GM23338 (cell line): ENCODE measurements at regions not wholly inside any gene's neighbourhood (a gene's known extent, or its start where the extent isn't known, plus 50 kb on each side); places are given as distances from the start of the nearest gene placed in this dataset.

ENCODE experiments used
- ATAC-seq: fragments of 200-7000 bp; cut with Tn5 transposase; 3 replicates; pipeline ENCODE4 v1.9.1; 2020
- DNase-seq: peaks from one replicate; pipeline ENCODE4 v3.0.0-alpha.2; 2015; ENCODE audit warnings: low spot score
- H2AFZ ChIP-seq: fragments of 200-600 bp; sonication (generic); 2 replicates; pipeline ENCODE4 v1.8.0; 2016; ENCODE audit warnings: antibody characterized with exemption, mild to moderate bottlenecking, moderate library complexity
- H3F3A ChIP-seq: fragments of 200-600 bp; sonication (generic); replicated peaks from 2 replicates; pipeline ENCODE4 v1.8.0; 2017; ENCODE audit warnings: antibody characterized with exemption, mixed run types, low read depth
- H3K27ac ChIP-seq: fragments of 200-600 bp; sonication (generic); 2 replicates; pipeline ENCODE4 v1.6.1; 2016; ENCODE audit warnings: low read depth
- H3K27me3 ChIP-seq: fragments of 200-600 bp; sonication (generic); 2 replicates; pipeline ENCODE4 v1.8.0; 2016; ENCODE audit warnings: mild to moderate bottlenecking, mixed run types, moderate library complexity; ENCODE audit not compliant: insufficient read depth
- H3K36me3 ChIP-seq: fragments of 200-600 bp; sonication (generic); 2 replicates; pipeline ENCODE4 v1.8.0; 2016; ENCODE audit warnings: mild to moderate bottlenecking; ENCODE audit not compliant: insufficient read depth
- H3K4me1 ChIP-seq: fragments of 200-600 bp; sonication (generic); 2 replicates; pipeline ENCODE4 v1.8.0; 2016; ENCODE audit warnings: mild to moderate bottlenecking, moderate library complexity; ENCODE audit not compliant: insufficient read depth
- H3K4me2 ChIP-seq: fragments of 200-600 bp; sonication (generic); 2 replicates; pipeline ENCODE4 v1.7.1; 2017; ENCODE audit warnings: mixed run types
- H3K4me3 ChIP-seq: fragments of 200-600 bp; sonication (generic); 2 replicates; pipeline ENCODE4 v1.6.1; 2016; ENCODE audit warnings: mixed run types
- H3K79me2 ChIP-seq: fragments of 200-600 bp; sonication (generic); replicated peaks from 2 replicates; pipeline ENCODE4 v1.8.0; 2017; ENCODE audit warnings: mild to moderate bottlenecking; ENCODE audit not compliant: insufficient read depth
- H3K9me2 ChIP-seq: fragments of 200-600 bp; sonication (generic); 2 replicates; pipeline ENCODE4 v1.8.0; 2017; ENCODE audit not compliant: insufficient read depth
- H4K20me1 ChIP-seq: fragments of 200-600 bp; sonication (generic); replicated peaks from 2 replicates; pipeline ENCODE4 v1.8.0; 2017; ENCODE audit warnings: mild to moderate bottlenecking; ENCODE audit not compliant: insufficient read depth
- H3K27ac Mint-ChIP-seq: 2 replicates; pipeline ENCODE4 v1.8.0; 2020; ENCODE audit warnings: inconsistent platforms, mild to moderate bottlenecking, moderate library complexity, mixed read lengths
- H3K27me3 Mint-ChIP-seq: 3 replicates; pipeline ENCODE4 v1.8.0; 2022; ENCODE audit warnings: low read depth, mild to moderate bottlenecking, moderate library complexity, mixed read lengths, inconsistent platforms; ENCODE audit not compliant: insufficient read depth, poor library complexity
- H3K36me3 Mint-ChIP-seq: 3 replicates; pipeline ENCODE4 v1.8.0; 2021; ENCODE audit warnings: low read depth, mild to moderate bottlenecking, inconsistent platforms, moderate library complexity, mixed read lengths
- H3K4me1 Mint-ChIP-seq: 3 replicates; pipeline ENCODE4 v1.8.0; 2020; ENCODE audit warnings: mild to moderate bottlenecking, inconsistent platforms, mixed read lengths
- H3K4me3 Mint-ChIP-seq: 3 replicates; pipeline ENCODE4 v1.8.0; 2021; ENCODE audit warnings: moderate library complexity, mild to moderate bottlenecking, inconsistent platforms, mixed read lengths
- H3K9me3 Mint-ChIP-seq: 3 replicates; pipeline ENCODE4 v1.8.0; 2020; ENCODE audit warnings: moderate library complexity, mild to moderate bottlenecking, inconsistent platforms, mixed read lengths
- CREB1 ChIP-seq: fragments of 250-450 bp; sonication (Bioruptor Pico); IDR thresholded peaks from 2 replicates; pipeline ENCODE4 v1.5.0; 2020; ENCODE audit warnings: low read depth, mild to moderate bottlenecking, moderate library complexity
- EZH2 ChIP-seq: fragments of 200-600 bp; sonication (generic); IDR thresholded peaks from one replicate; pipeline ENCODE4 v1.8.0; 2017; ENCODE audit warnings: antibody characterized with exemption, mild to moderate bottlenecking, low read depth; ENCODE audit not compliant: unreplicated experiment
- EZH2phosphoT487 ChIP-seq: fragments of 200-600 bp; sonication (generic); IDR thresholded peaks from one replicate; pipeline ENCODE4 v1.8.1; 2018; ENCODE audit warnings: antibody characterized with exemption; ENCODE audit not compliant: unreplicated experiment
- JUNB ChIP-seq: IDR thresholded peaks from one replicate; pipeline ENCODE4 v1.6.1; 2016; ENCODE audit warnings: antibody characterized with exemption; ENCODE audit not compliant: unreplicated experiment
- NANOG ChIP-seq: IDR thresholded peaks from 2 replicates; pipeline ENCODE4 v1.6.1; 2016; ENCODE audit warnings: antibody characterized with exemption, borderline replicate concordance
- POLR2AphosphoS5 ChIP-seq: IDR thresholded peaks from 2 replicates; pipeline ENCODE4 v1.6.1; 2016; ENCODE audit warnings: antibody characterized with exemption, low read depth
- STAT1 ChIP-seq: IDR thresholded peaks from one replicate; pipeline ENCODE4 v1.6.1; 2016; ENCODE audit warnings: antibody characterized with exemption; ENCODE audit not compliant: unreplicated experiment
- ZNF114 ChIP-seq: fragments of 250-450 bp; sonication (Bioruptor Pico); IDR thresholded peaks from 2 replicates; pipeline ENCODE4 v1.5.0; 2020; ENCODE audit warnings: mild to moderate bottlenecking, moderate library complexity
- ZNF331 ChIP-seq: fragments of 250-450 bp; sonication (Bioruptor Pico); IDR thresholded peaks from 2 replicates; pipeline ENCODE4 v1.5.0; 2020; ENCODE audit warnings: low read depth, mild to moderate bottlenecking, moderate library complexity
- TF ChIP-seq, protein P1 (sequence below), 2 experiments: fragments of 200-600 bp in 1 of 2; sonication (generic) in 1 of 2; conservative IDR thresholded peaks; 2 replicates each; pipeline versions ENCODE4 v1.5.1 to v1.6.1; 2016 to 2017; ENCODE audit warnings: antibody characterized with exemption in 2 of 2, low read depth in 2 of 2, mild to moderate bottlenecking in 2 of 2, moderate library complexity in 1 of 2
- TF ChIP-seq, protein P2 (sequence below): fragments of 250-450 bp; sonication (Bioruptor Pico); IDR thresholded peaks from 2 replicates; pipeline ENCODE4 v1.5.0; 2020; ENCODE audit warnings: mild to moderate bottlenecking, moderate library complexity
- TF ChIP-seq, protein P3 (sequence below): IDR thresholded peaks from one replicate; pipeline ENCODE4 v1.6.1; 2018; ENCODE audit warnings: antibody characterized with exemption; ENCODE audit not compliant: unreplicated experiment
- TF ChIP-seq, protein P4 (sequence below): IDR thresholded peaks from 2 replicates; pipeline ENCODE4 v1.6.1; 2016; ENCODE audit warnings: antibody characterized with exemption

DNA sequence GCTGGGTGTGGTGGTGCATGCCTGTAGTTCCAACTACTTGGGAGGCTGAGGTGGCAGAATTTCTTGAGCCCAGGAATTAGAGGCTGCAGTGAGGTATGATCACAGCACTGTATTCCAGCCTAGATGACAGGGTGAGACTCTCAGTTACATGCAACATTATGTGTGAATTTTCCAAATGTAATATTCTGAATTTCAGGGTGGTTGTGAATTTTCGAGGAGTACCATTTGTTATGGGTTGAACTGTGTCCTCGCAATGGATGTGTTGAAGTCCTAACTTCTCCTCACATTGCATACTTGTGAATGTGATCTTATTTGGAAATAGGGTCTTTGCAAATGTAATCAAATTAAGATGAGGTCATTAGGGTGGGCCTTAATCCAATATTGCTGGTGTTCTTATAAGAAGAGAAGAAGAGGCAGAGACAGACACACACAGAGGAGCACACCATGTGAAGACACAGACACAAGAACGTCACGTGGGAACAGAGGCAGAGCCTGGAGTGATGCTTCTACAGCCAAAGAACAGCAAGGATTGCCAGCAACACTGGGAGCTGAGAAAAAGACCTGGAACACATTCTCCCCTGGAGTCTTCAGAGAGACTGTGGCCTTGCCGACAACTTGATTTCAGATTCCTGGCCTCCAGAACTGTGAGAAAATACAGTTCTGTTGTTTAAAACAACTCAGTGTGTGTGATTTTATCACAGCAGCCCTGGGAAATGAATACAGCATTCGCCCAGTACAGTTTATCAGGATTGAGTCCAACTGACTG is 91.9 kb downstream of the ZNF783 start:
- peak overlapping the region; percentile 32; the same call in 1 of the 2 replicates for H2AFZ ChIP-seq
- Mint-ChIP-seq H3K27me3 (peaks cover 12% of the 10 kb centered on the region), H3K27ac (no peak overlapping the region), H3K4me3 (no peak overlapping the region), H3K9me3 (peaks cover 38% of the 10 kb centered on the region), H3K4me1 (peaks cover 10% of the 10 kb centered on the region; the same call in 2 of the 3 replicates), H3K36me3 (peaks cover 4% of the 10 kb centered on the region; the same call in 1 of the 3 replicates)
- H3K27ac ChIP-seq: no peak overlapping the region
- 0 out of 2 replicates have a peak, but pooled peaks cover 3% of the 10 kb centered on the region for H3K4me1 ChIP-seq
- H3K4me2 ChIP-seq: no peak overlapping the region
- no peak for TF ChIP-seq EZH2
- no peak for TF ChIP-seq POLR2AphosphoS5
- no peak for TF ChIP-seq NANOG
- TF ChIP-seq, protein P1, sequence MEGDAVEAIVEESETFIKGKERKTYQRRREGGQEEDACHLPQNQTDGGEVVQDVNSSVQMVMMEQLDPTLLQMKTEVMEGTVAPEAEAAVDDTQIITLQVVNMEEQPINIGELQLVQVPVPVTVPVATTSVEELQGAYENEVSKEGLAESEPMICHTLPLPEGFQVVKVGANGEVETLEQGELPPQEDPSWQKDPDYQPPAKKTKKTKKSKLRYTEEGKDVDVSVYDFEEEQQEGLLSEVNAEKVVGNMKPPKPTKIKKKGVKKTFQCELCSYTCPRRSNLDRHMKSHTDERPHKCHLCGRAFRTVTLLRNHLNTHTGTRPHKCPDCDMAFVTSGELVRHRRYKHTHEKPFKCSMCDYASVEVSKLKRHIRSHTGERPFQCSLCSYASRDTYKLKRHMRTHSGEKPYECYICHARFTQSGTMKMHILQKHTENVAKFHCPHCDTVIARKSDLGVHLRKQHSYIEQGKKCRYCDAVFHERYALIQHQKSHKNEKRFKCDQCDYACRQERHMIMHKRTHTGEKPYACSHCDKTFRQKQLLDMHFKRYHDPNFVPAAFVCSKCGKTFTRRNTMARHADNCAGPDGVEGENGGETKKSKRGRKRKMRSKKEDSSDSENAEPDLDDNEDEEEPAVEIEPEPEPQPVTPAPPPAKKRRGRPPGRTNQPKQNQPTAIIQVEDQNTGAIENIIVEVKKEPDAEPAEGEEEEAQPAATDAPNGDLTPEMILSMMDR (conservative IDR thresholded peaks at IDR 0.05; ENCODE audit: low read depth in 2 of 2): no peak
- TF ChIP-seq, protein P2, sequence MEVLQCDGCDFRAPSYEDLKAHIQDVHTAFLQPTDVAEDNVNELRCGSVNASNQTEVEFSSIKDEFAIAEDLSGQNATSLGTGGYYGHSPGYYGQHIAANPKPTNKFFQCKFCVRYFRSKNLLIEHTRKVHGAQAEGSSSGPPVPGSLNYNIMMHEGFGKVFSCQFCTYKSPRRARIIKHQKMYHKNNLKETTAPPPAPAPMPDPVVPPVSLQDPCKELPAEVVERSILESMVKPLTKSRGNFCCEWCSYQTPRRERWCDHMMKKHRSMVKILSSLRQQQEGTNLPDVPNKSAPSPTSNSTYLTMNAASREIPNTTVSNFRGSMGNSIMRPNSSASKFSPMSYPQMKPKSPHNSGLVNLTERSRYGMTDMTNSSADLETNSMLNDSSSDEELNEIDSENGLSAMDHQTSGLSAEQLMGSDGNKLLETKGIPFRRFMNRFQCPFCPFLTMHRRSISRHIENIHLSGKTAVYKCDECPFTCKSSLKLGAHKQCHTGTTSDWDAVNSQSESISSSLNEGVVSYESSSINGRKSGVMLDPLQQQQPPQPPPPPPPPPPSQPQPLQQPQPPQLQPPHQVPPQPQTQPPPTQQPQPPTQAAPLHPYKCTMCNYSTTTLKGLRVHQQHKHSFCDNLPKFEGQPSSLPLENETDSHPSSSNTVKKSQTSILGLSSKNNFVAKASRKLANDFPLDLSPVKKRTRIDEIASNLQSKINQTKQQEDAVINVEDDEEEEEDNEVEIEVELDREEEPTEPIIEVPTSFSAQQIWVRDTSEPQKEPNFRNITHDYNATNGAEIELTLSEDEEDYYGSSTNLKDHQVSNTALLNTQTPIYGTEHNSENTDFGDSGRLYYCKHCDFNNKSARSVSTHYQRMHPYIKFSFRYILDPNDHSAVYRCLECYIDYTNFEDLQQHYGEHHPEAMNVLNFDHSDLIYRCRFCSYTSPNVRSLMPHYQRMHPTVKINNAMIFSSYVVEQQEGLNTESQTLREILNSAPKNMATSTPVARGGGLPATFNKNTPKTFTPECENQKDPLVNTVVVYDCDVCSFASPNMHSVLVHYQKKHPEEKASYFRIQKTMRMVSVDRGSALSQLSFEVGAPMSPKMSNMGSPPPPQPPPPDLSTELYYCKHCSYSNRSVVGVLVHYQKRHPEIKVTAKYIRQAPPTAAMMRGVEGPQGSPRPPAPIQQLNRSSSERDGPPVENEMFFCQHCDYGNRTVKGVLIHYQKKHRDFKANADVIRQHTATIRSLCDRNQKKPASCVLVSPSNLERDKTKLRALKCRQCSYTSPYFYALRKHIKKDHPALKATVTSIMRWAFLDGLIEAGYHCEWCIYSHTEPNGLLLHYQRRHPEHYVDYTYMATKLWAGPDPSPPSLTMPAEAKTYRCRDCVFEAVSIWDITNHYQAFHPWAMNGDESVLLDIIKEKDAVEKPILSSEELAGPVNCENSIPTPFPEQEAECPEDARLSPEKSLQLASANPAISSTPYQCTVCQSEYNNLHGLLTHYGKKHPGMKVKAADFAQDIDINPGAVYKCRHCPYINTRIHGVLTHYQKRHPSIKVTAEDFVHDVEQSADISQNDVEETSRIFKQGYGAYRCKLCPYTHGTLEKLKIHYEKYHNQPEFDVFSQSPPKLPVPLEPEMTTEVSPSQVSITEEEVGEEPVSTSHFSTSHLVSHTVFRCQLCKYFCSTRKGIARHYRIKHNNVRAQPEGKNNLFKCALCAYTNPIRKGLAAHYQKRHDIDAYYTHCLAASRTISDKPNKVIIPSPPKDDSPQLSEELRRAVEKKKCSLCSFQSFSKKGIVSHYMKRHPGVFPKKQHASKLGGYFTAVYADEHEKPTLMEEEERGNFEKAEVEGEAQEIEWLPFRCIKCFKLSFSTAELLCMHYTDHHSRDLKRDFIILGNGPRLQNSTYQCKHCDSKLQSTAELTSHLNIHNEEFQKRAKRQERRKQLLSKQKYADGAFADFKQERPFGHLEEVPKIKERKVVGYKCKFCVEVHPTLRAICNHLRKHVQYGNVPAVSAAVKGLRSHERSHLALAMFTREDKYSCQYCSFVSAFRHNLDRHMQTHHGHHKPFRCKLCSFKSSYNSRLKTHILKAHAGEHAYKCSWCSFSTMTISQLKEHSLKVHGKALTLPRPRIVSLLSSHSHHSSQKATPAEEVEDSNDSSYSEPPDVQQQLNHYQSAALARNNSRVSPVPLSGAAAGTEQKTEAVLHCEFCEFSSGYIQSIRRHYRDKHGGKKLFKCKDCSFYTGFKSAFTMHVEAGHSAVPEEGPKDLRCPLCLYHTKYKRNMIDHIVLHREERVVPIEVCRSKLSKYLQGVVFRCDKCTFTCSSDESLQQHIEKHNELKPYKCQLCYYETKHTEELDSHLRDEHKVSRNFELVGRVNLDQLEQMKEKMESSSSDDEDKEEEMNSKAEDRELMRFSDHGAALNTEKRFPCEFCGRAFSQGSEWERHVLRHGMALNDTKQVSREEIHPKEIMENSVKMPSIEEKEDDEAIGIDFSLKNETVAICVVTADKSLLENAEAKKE: no peak
- no peak for TF ChIP-seq JUNB
- no peak for TF ChIP-seq EZH2phosphoT487
- TF ChIP-seq, protein P3, sequence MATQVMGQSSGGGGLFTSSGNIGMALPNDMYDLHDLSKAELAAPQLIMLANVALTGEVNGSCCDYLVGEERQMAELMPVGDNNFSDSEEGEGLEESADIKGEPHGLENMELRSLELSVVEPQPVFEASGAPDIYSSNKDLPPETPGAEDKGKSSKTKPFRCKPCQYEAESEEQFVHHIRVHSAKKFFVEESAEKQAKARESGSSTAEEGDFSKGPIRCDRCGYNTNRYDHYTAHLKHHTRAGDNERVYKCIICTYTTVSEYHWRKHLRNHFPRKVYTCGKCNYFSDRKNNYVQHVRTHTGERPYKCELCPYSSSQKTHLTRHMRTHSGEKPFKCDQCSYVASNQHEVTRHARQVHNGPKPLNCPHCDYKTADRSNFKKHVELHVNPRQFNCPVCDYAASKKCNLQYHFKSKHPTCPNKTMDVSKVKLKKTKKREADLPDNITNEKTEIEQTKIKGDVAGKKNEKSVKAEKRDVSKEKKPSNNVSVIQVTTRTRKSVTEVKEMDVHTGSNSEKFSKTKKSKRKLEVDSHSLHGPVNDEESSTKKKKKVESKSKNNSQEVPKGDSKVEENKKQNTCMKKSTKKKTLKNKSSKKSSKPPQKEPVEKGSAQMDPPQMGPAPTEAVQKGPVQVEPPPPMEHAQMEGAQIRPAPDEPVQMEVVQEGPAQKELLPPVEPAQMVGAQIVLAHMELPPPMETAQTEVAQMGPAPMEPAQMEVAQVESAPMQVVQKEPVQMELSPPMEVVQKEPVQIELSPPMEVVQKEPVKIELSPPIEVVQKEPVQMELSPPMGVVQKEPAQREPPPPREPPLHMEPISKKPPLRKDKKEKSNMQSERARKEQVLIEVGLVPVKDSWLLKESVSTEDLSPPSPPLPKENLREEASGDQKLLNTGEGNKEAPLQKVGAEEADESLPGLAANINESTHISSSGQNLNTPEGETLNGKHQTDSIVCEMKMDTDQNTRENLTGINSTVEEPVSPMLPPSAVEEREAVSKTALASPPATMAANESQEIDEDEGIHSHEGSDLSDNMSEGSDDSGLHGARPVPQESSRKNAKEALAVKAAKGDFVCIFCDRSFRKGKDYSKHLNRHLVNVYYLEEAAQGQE: no peak
- no peak for TF ChIP-seq CREB1 (CRISPR knock-in tag)
- TF ChIP-seq ZNF331: no peak
- TF ChIP-seq, protein P4, sequence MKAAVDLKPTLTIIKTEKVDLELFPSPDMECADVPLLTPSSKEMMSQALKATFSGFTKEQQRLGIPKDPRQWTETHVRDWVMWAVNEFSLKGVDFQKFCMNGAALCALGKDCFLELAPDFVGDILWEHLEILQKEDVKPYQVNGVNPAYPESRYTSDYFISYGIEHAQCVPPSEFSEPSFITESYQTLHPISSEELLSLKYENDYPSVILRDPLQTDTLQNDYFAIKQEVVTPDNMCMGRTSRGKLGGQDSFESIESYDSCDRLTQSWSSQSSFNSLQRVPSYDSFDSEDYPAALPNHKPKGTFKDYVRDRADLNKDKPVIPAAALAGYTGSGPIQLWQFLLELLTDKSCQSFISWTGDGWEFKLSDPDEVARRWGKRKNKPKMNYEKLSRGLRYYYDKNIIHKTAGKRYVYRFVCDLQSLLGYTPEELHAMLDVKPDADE: no peak
- no peak for TF ChIP-seq STAT1
- TF ChIP-seq ZNF114 (CRISPR knock-in tag): no peak
- H3K9me2 ChIP-seq: no peaks in the 10 kb centered on the region
- DNase-seq: no peak
- H3K36me3 ChIP-seq: no peaks in the 10 kb centered on the region
- H3K79me2 ChIP-seq: no peaks in the 10 kb centered on the region
- no peaks in the 10 kb centered on the region for H3F3A ChIP-seq
- H3K27me3 ChIP-seq: no peaks in the 10 kb centered on the region
- ATAC-seq: no peak
- H4K20me1 ChIP-seq: no peaks in the 10 kb centered on the region
- no peak overlapping the region for H3K4me3 ChIP-seq
